Spleen (tissue), 11 donors: ENCODE measurements at regions not wholly inside any gene's neighbourhood (a gene's known extent, or its start where the extent isn't known, plus 50 kb on each side); places are given as distances from the start of the nearest gene placed in this dataset.

Experiments
- DNase-seq: peaks from one replicate; pipeline ENCODE4 v3.0.0-alpha.2; 2020
- H3K27ac ChIP-seq, 8 donors: fragments of 200-600 bp; sonication (generic) in 7 of 8; 1 replicate in 4 of 8; 2 replicates in 4 of 8; pipeline versions ENCODE4 v1.5.0 to v1.8.0; 2016 to 2021; ENCODE audit warnings: inconsistent platforms in 4 of 8, mild to moderate bottlenecking in 4 of 8, moderate library complexity in 1 of 8
- H3K27me3 ChIP-seq, 7 donors: fragments of 200-600 bp; sonication (generic) in 6 of 7; replicated peaks in 1 of 7; 1 replicate in 4 of 7; 2 replicates in 3 of 7; pipeline versions ENCODE4 v1.5.0 to v1.8.0; 2016 to 2021; ENCODE audit warnings: inconsistent platforms in 3 of 7, mild to moderate bottlenecking in 1 of 7
- H3K36me3 ChIP-seq, 6 donors: fragments of 200-600 bp; sonication (generic) in 5 of 6; 1 replicate in 4 of 6; 2 replicates in 2 of 6; pipeline versions ENCODE4 v1.5.0 to v1.8.0; 2016 to 2021; ENCODE audit warnings: inconsistent platforms in 2 of 6
- H3K4me1 ChIP-seq, 6 donors: fragments of 200-600 bp; sonication (generic) in 5 of 6; 1 replicate in 3 of 6; 2 replicates in 3 of 6; pipeline versions ENCODE4 v1.5.0 to v1.8.0; 2016 to 2021; ENCODE audit warnings: inconsistent platforms in 3 of 6
- H3K4me3 ChIP-seq, 8 donors: fragments of 200-600 bp; sonication (generic) in 7 of 8; 1 replicate in 4 of 8; 2 replicates in 4 of 8; pipeline versions ENCODE4 v1.5.0 to v1.8.0; 2016 to 2021; ENCODE audit warnings: inconsistent platforms in 4 of 8, mild to moderate bottlenecking in 4 of 8, moderate library complexity in 2 of 8
- H3K9me3 ChIP-seq, 8 donors: fragments of 200-600 bp; sonication (generic) in 7 of 8; 1 replicate in 4 of 8; 2 replicates in 4 of 8; pipeline versions ENCODE4 v1.5.0 to v1.8.0; 2016 to 2021; ENCODE audit warnings: inconsistent platforms in 4 of 8
- CTCF ChIP-seq, 11 experiments: fragments of 200-600 bp in 7 of 11; fragments of 450-650 bp in 4 of 11; sonication (generic) in 4 of 11; IDR thresholded peaks in 8 of 11; conservative IDR thresholded peaks in 3 of 11; 1 replicate in 7 of 11; 2 replicates in 4 of 11; pipeline versions ENCODE4 v1.4.0 to v1.8.0; 2016 to 2021; ENCODE audit warnings: antibody characterized with exemption in 11 of 11, inconsistent platforms in 4 of 11, mild to moderate bottlenecking in 1 of 11
- POLR2A ChIP-seq, 3 donors: fragments of 450-650 bp; IDR thresholded peaks; one replicate each; pipeline ENCODE4 v1.5.1; 2017; ENCODE audit warnings: antibody characterized with exemption in 3 of 3, mild to moderate bottlenecking in 1 of 3
- POLR2AphosphoS5 ChIP-seq, 3 donors: sonication (generic); formaldehyde crosslinking; IDR thresholded peaks; one replicate each; pipeline ENCODE4 v1.5.1; 2017; ENCODE audit warnings: antibody characterized with exemption in 3 of 3
- WGBS, 5 donors: extraction: QIAGEN DNeasy Blood & Tissue Kit in 3 of 5; methylation state at CpG; one replicate each; pipeline versions ENCODE4 v1.1.5 to v1.1.7; 2013 to 2018; 5-methylcytosine and 5-hydroxymethylcytosine counted together
- intact Hi-C: fragments of 100-400 bp; cut with DNase I; formaldehyde crosslinking; loops from one replicate; pipeline ENCODE4 v1.15.0; 2023; ENCODE audit warnings: low total_unique reads
- donor health status: healthy with polysubstance abuse.
- donor health status: DM: no; HTN: no; CAD: no; lungs with moderate emphysema.
- donor health status: DM: no; HTN: no; CAD: no.
- donor health status: Bipolar disorder and iron deficiency.
- donor health status: healthy.
- donor health status: DM: no; HTN: no; CAD: no.
- donor health status: DM: yes; HTN: yes; CAD: no.

DNA sequence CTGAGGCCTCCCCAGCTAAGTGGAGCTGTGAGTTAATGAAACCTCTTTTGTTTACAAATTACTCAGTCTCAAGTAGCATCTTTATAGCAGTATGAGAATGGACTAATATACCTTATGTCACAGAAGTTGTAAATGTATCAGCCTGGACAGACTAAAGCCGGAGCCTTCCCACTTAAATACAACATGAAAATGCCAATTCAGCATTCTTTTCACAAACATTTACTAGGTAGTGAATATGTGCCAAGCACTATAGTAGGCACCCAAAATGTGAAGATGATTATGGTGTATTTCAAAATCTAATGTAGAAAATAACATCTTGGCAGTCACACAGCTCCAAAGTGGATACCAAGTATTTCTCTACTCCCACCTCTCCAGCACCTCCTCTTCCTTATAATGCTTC is 693.0 kb downstream of the KCNJ2 start:
- Histone ChIP-seq H3K4me3 (no peak overlapping the region), H3K9me3 (peaks cover 0 to 12% (median 2%) of the 10 kb centered on the region in 8 donors), H3K4me1 (no peaks in the 10 kb centered on the region), H3K27me3 (no peaks in the 10 kb centered on the region), H3K27ac (no peak overlapping the region), H3K36me3 (no peaks in the 10 kb centered on the region)
- 79 to 91% (median 89%) methylated on average over 1 of the region's 1 CpG for WGBS, 5 donors
- no peak for DNase-seq
- intact Hi-C loops: no loop called here
- TF ChIP-seq POLR2AphosphoS5 (IDR thresholded peaks at IDR 0.05) (no peak), CTCF (IDR thresholded peaks at IDR 0.05 in 8 of 11, conservative IDR thresholded peaks at IDR 0.05 in 3 of 11) (no peak), POLR2A (IDR thresholded peaks at IDR 0.05) (no peak)

DNA sequence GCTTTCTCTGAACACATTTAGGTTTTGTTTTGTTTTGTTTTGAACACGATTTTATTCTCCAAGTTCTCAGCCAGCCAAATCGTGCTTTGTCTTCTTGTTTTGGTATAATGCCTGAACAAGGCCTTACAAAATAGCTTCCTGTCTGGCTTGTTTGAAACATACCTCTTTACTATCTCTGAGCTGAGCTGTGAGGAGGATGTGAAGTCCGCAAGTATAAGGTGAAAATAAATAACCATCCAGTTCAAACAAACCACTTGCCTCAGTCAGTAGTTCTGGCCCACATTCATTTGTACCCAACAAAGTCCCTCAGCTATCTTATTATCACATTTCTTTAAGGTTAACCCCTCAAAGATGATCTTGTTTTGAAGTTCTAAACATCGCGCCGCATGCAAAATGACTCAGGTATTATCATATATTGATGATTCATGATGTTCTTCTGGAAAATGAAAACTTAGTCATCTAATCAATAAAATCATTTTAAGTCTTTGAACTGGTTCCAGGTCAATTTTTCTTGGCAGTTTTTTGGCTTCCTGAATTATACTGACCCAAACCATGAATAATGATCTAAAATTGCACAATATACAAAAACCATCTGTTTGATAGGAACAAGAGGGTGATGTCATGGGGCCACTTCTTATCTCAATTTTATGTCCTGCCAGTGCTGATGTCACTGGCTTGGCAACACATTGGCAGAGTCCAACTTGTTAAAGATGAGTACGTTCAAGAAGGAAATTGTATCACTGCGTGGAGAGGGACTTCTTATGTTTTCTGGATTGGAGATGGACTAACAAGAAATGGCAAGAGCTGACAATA is 694.3 kb downstream of the KCNJ2 start:
- intact Hi-C loops: no loop called here
- TF ChIP-seq CTCF (IDR thresholded peaks at IDR 0.05 in 8 of 11, conservative IDR thresholded peaks at IDR 0.05 in 3 of 11) (no peak), POLR2AphosphoS5 (IDR thresholded peaks at IDR 0.05) (no peak), POLR2A (IDR thresholded peaks at IDR 0.05) (no peak)
- 68 to 83% (median 73%) methylated on average over 8 of the region's 8 CpGs for WGBS, 5 donors

GRCh38 chr17:70865993-70866804 is 696.9 kb downstream of the KCNJ2 start:
- DNase-seq: no peak
- WGBS, 5 donors: 82 to 90% (median 83%) methylated on average over 5 of the region's 5 CpGs
- TF ChIP-seq POLR2AphosphoS5 (IDR thresholded peaks at IDR 0.05) (no peak), POLR2A (IDR thresholded peaks at IDR 0.05) (no peak), CTCF (IDR thresholded peaks at IDR 0.05 in 8 of 11, conservative IDR thresholded peaks at IDR 0.05 in 3 of 11) (no peak)
- Histone ChIP-seq H3K4me3 (no peak overlapping the region), H3K36me3 (no peaks in the 10 kb centered on the region), H3K27ac (no peak overlapping the region), H3K9me3 (peaks cover 0 to 6% (median 0%) of the 10 kb centered on the region in 8 donors), H3K4me1 (no peaks in the 10 kb centered on the region), H3K27me3 (no peaks in the 10 kb centered on the region)
- intact Hi-C loops: no loop called here

More for the DNA sequence above, 694.3 kb downstream of the KCNJ2 start:
- peaks cover 0 to 12% (median 2%) of the 10 kb centered on the region in 8 donors for H3K9me3 ChIP-seq
- H3K36me3 ChIP-seq: no peaks in the 10 kb centered on the region
- H3K4me1 ChIP-seq: no peaks in the 10 kb centered on the region
- DNase-seq: no peak
- H3K4me3 ChIP-seq: no peak overlapping the region
- H3K27me3 ChIP-seq: no peaks in the 10 kb centered on the region
- no peak overlapping the region for H3K27ac ChIP-seq

DNA sequence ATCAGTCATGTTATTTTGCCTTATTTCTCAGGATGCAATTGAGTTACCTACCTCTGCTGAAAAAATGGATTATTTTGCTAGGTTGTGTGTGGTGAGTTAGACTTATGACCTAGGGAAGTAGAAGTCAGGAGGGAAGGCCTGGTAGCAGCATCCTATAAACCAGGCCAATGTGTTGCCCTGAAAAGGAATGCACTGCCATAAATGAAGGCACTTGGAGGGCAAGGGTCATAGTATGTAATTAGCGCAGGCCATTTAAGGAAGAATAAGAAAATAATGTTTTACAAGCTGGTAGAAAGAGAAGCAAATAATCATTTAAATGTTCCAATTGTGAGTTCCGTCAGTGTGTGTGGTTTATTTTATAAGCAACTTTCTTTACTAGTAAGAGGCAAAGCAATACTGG is 698.8 kb downstream of the KCNJ2 start:
- intact Hi-C loops: no loop called here
- H3K4me1 ChIP-seq: no peaks in the 10 kb centered on the region
- DNase-seq: no peak
- TF ChIP-seq CTCF (IDR thresholded peaks at IDR 0.05 in 8 of 11, conservative IDR thresholded peaks at IDR 0.05 in 3 of 11) (no peak), POLR2A (IDR thresholded peaks at IDR 0.05) (no peak), POLR2AphosphoS5 (IDR thresholded peaks at IDR 0.05) (no peak)
- no peaks in the 10 kb centered on the region for H3K27me3 ChIP-seq
- H3K27ac ChIP-seq: no peak overlapping the region
- H3K4me3 ChIP-seq: no peak overlapping the region
- WGBS, 5 donors: 86 to 97% (median 95%) methylated on average over 2 of the region's 2 CpGs
- no peaks in the 10 kb centered on the region for H3K9me3 ChIP-seq
- no peaks in the 10 kb centered on the region for H3K36me3 ChIP-seq
